Sigmoid colon (tissue), 4 donors: ENCODE measurements at regions not wholly inside any gene's neighbourhood (a gene's known extent, or its start where the extent isn't known, plus 50 kb on each side); places are given as distances from the start of the nearest gene placed in this dataset.
"Not testable (repeated sequence)": the region's sequence is repeated elsewhere in the genome, so short reads cannot be mapped to it uniquely, and the experiment has no call there.

ENCODE experiments used
- EP300 ChIP-seq, 4 donors: sonication (generic); formaldehyde crosslinking; IDR thresholded peaks; one replicate each; pipeline ENCODE4 v1.6.1; 2017; ENCODE audit warnings: antibody characterized with exemption in 4 of 4
- POLR2A ChIP-seq, 2 donors: fragments of 450-650 bp; IDR thresholded peaks; one replicate each; pipeline ENCODE4 v1.6.1; 2016; ENCODE audit warnings: antibody characterized with exemption in 2 of 2, mild to moderate bottlenecking in 2 of 2, moderate library complexity in 2 of 2
- POLR2AphosphoS5 ChIP-seq, 4 donors: sonication (generic); formaldehyde crosslinking; IDR thresholded peaks; one replicate each; pipeline ENCODE4 v1.6.1; 2017; ENCODE audit warnings: antibody characterized with exemption in 4 of 4
- TF ChIP-seq, protein P1 (sequence below), 4 experiments: fragments of 450-650 bp in 3 of 4; fragments of 200-600 bp in 1 of 4; IDR thresholded peaks; one replicate each; pipeline ENCODE4 v1.5.1; 2016 to 2019; ENCODE audit warnings: antibody characterized with exemption in 4 of 4, mild to moderate bottlenecking in 3 of 4, moderate library complexity in 2 of 4

DNA sequence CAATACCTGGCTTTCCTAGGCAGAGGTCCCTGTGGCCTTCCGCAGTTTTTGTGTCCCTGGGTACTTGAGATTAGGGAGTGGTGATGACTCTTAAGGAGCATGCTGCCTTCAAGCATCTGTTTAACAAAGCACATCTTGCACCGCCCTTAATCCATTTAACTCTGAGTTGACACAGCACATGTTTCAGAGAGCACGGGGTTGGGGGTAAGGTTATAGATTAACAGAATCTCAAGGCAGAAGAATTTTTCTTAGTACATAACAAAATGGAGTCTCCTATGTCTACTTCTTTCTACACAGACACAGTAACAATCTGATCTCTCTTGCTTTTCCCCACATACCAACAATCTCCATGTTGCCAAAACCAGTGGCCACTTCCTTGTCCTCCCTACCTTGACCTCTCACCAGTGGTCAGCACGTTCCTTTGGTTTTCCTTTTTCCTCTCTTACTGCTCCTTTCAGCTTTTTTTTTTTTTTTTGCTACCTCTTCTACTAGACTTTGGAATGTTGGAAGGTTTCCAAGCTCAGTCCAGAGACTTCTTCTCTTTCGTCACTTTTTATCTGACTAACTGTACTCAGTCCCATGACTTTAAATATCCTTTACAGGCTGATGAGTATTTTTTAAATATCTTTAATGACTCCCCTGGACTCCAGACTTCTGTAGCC lies 395.3 kb downstream of the ATP23 start:
- TF ChIP-seq, protein P1, sequence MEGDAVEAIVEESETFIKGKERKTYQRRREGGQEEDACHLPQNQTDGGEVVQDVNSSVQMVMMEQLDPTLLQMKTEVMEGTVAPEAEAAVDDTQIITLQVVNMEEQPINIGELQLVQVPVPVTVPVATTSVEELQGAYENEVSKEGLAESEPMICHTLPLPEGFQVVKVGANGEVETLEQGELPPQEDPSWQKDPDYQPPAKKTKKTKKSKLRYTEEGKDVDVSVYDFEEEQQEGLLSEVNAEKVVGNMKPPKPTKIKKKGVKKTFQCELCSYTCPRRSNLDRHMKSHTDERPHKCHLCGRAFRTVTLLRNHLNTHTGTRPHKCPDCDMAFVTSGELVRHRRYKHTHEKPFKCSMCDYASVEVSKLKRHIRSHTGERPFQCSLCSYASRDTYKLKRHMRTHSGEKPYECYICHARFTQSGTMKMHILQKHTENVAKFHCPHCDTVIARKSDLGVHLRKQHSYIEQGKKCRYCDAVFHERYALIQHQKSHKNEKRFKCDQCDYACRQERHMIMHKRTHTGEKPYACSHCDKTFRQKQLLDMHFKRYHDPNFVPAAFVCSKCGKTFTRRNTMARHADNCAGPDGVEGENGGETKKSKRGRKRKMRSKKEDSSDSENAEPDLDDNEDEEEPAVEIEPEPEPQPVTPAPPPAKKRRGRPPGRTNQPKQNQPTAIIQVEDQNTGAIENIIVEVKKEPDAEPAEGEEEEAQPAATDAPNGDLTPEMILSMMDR (IDR thresholded peaks at IDR 0.05) = not testable (repeated sequence)
- not testable (repeated sequence) for TF ChIP-seq EP300, POLR2A, POLR2AphosphoS5 (IDR thresholded peaks at IDR 0.05)
